GM18498 (cell line): ENCODE measurements at regions not wholly inside any gene's neighbourhood (a gene's known extent, or its start where the extent isn't known, plus 50 kb on each side); places are given as distances from the start of the nearest gene placed in this dataset.
"Not testable (repeated sequence)": the region's sequence is repeated elsewhere in the genome, so short reads cannot be mapped to it uniquely, and the experiment has no call there.

Experiments used
- ATAC-seq: cut with Tn5 transposase; IDR thresholded peaks from one replicate; pipeline ENCODE4 v1.9.1; 2021; ENCODE audit warnings: mild to moderate bottlenecking, moderate library complexity; ENCODE audit not compliant: unreplicated experiment

GRCh38 chr2:107737756-107738155 lies 88.9 kb upstream of the RGPD4 start:
- ATAC-seq, result no peak

- no peak for ATAC-seq
These were observed 88.4 kb upstream of the RGPD4 start for GRCh38 chr2:107738266-107738665.

DNA sequence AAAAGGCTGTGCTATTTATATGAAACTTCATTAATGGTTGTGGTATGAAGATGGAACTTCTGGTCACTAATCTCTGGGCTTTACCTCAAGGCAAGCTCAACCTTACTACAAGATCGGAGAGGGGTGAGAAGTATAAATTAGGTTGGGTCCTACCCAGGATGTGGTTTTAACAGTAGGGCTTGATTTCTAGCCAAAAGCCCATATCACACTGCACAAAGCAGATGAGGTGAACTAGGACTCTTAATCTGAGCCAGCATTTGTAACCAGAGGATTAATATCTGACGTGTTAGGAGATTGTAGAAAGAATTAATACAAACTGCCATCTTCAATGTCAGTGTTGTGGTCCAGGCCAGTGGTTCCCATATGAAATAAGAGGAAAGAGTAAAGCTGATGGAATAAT lies 86.4 kb upstream of the RGPD4 start:
- no peak for ATAC-seq

DNA sequence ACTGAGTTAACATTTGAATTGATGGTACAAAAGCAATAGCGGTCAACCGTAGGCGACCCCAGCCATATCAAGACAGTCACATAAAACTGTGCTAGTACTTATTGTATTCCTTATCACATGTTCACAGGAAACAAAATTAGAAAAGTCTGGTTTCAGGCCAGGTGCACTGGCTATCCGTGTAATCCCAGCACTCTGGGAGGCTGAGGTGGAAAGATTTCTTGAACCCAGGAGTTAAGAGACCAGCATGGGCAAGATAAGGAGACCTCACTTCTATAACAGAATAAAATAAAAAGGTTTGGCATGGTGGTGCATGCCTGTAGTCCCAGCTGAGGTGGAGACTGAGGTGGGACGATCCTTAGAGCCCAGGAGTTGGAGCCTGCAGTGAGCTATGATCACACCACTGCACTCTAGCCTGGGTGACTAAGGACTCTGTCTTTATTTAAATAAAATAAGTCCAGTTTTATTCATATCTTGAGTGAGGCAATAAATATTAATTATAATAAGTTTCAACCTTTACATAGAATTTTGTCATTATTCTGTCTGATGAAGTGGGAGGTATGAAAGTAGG lies 84.1 kb upstream of the RGPD4 start:
- no peak for ATAC-seq

- no peak for ATAC-seq
These were observed 83.4 kb upstream of the RGPD4 start for GRCh38 chr2:107743274-107743673.

DNA sequence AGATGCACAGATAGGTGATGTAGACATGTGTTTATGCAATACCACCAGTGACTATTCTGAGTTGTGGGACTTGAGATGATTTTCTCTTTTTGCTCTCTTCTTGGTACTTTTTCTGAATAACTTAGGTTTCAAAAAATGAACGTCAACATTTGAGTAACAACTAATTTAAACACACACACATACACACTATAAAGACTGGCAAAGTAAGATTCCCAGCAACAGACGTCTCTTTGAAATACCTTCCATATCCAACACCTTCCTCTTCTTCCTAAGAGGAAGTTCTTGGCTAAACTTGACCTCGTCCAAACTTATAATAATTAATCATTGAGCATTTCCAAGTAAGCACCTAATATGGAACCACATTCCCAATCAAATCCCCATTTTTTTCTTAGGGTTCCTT lies 81.6 kb upstream of the RGPD4 start:
- ATAC-seq, result no peak

GRCh38 chr2:107746552-107747198 lies 80.0 kb upstream of the RGPD4 start:
- not testable (repeated sequence) for ATAC-seq

DNA sequence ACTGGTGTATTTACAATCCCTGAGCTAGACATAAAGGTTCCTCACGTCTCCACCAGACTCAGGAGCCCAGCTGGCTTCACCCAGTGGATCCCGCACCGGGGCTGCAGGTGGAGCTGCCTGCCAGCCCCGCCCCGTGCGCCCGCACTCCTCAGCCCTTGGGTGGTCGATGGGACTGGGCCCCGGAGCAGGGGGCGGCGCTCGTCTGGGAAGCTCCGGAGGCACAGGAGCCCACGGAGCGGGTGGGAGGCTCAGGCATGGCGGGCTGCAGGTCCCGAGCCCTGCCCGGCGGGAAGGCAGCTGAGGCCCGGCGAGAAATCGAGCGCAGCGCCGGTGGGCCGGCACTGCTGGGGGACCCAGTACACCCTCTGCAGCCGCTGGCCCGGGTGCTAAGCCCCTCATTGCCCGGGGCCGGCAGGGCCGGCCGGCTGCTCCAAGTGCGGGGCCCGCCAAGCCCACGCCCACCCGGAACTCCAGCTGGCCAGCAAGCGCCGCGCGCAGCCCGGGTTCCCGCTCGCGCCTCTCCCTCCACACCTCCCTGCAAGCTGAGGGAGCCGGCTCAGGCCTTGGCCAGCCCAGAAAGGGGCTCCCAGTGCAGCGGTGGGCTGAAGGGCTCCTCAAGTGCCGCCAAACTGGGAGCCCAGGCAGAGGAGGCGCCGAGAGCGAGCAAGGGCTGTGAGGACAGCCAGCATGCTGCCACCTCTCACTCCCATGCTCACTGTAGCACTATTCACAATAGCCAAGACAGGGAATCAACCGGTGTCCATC lies 79.3 kb upstream of the RGPD4 start:
- ATAC-seq, result not testable (repeated sequence)

- ATAC-seq, result no peak
These were observed 78.6 kb upstream of the RGPD4 start for GRCh38 chr2:107747964-107748583.

- ATAC-seq, result no peak
These were observed 74.8 kb upstream of the RGPD4 start for GRCh38 chr2:107751936-107752335.

GRCh38 chr2:107753806-107754205 lies 72.9 kb upstream of the RGPD4 start:
- ATAC-seq, result not testable (repeated sequence)

DNA sequence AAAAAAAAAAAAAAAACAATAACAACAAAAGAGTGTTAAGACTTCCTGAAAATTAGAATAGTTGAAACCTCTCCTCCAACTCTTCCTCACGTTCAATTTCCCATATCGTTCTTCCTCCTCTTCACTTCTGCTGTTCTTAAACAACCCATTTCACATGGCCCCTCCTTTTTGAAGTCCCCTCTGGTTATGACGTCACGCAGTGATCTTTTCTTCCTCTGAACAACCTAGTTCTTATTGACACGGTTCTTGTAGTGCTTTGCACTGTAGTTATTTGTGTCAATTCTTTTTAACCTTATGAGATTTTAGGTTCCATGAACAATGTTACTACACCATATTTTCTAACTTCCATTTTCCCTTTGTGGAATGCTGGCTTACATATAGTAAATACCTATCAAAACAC lies 69.5 kb upstream of the RGPD4 start:
- no peak for ATAC-seq

DNA sequence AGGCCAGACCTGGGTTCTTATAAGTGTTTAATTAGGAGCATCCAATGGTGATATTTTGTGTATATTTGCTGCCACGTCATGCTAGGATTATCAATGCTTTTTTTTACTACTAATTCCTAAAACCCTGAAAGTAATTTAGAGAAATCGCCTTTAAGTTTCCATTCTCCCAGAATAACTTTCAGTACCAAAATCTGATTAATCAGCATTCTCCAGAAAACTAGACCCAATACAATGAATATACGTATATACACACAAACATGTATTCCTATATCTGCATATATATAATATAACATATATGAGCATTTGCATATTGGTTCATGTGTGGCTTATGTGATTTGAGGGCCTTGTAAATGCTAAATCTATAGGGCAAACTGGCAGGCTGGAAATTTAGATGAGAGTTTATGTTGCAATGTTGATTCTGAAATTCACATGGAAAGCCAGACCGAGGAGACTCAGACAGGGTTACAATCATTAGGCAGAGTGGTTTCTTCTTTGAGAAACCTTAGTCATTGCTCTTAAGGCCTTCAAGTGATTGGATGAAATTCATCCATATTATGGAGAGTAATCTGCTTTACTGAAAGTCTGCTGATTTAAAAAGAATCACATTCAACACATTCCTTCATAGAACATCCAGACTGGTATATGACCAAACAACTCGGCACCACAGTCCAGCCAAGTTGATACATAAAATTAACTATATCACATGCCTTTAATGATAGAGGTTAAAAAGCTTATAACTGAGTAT lies 65.9 kb upstream of the RGPD4 start:
- ATAC-seq, result no peak

DNA sequence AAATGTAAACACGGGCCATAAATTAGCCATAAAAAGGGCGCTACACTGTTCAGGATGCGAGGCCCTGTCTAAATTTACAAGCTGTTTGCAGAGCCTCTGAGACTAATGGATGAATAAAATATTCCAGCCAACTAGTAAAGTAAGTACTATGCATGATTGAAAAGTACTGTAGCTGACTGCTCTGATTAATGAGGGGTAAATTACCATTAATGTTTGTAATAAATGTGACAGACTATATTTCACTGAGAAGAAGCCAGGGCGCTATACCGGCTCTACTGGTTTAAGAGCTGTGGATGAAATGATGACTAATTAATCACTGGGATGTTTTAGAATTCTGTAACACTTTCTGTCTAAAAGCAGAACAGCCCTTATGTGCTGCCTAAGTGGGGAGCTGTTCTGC lies 54.3 kb upstream of the RGPD4 start:
- no peak for ATAC-seq

DNA sequence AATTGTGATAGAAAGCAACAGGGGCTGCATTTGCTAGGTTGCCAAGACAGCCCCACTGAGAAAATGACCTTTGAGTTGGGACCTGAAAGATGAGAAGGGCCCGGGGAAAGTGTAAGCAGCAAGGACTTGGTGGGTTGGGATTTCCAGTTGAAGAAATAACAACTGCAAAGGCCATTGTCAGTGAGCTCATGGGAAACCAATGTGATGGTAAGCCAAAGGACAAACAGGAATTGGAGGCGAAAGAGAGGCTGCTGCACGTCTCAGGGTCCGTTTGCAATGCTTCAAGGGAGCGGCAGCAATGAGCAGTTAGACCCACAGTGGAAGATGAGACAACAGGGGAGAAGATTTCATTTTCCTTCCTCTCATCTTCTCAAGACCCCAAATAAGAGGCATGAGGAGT lies 51.5 kb upstream of the RGPD4 start:
- ATAC-seq, result no peak

- no peak for ATAC-seq
These were observed 50.9 kb upstream of the RGPD4 start for GRCh38 chr2:107775791-107776190.

- no peak for ATAC-seq
These were observed 50.3 kb upstream of the RGPD4 start for GRCh38 chr2:107776362-107776761.
